IMR-90 (cell line): ENCODE measurements at regions not wholly inside any gene's neighbourhood (a gene's known extent, or its start where the extent isn't known, plus 50 kb on each side); places are given as distances from the start of the nearest gene placed in this dataset.

ENCODE experiments used
- CEBPB ChIP-seq: IDR thresholded peaks from 2 replicates; pipeline ENCODE4 v1.6.1; 2012; ENCODE audit warnings: low read depth, low read length, improper control_type of control experiment
- RAD21 ChIP-seq: IDR thresholded peaks from 2 replicates; pipeline ENCODE4 v1.6.1; 2012; ENCODE audit warnings: low read length, improper control_type of control experiment
- TF ChIP-seq, protein P1 (sequence below): conservative IDR thresholded peaks from 2 replicates; pipeline ENCODE4 v1.5.1; 2012; ENCODE audit warnings: mild to moderate bottlenecking, low read depth, low read length, improper control_type of control experiment
- TF ChIP-seq, protein P2 (sequence below): fragments of 150-350 bp; IDR thresholded peaks from 2 replicates; pipeline ENCODE4 v1.6.1; 2017; ENCODE audit warnings: mild to moderate bottlenecking, antibody characterized with exemption, low read length, low read depth

DNA sequence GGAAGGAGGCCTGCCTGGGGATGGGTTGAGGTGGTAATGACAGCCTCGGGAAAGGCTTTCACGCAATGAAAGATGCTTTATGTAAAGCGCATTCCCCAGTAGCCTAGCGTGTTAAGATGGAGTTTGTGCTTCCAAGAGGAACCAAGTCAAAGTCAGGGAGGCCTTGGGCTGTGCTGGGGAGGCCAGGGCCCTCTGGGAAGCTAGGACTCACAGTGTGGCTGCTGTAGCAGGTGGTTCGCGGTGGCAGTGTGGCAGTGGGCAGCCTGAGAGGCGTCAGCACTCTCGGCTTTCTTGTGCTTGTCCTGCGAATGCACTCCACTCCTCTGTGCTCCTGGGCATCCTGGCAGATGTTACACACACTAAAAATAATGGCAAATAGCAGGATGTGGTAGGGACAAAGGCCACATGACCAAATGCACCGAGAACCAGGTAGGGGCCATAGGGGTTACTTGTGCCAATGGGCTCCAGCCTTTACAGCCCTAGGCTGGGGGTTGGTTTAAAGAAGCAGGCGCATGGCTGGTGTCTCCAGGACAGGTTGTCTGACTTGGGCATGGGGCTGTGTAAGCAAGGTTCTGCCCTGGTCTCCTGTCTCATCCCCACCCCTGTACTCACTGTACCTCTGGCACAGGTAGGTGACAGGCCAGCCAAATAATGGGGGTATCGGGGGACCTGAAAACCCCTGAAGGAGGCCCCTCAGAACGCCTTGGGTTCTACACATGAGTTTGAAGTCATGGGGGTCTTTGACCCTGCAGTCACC lies 154.4 kb upstream of the TWIST2 start:
- TF ChIP-seq, protein P1, sequence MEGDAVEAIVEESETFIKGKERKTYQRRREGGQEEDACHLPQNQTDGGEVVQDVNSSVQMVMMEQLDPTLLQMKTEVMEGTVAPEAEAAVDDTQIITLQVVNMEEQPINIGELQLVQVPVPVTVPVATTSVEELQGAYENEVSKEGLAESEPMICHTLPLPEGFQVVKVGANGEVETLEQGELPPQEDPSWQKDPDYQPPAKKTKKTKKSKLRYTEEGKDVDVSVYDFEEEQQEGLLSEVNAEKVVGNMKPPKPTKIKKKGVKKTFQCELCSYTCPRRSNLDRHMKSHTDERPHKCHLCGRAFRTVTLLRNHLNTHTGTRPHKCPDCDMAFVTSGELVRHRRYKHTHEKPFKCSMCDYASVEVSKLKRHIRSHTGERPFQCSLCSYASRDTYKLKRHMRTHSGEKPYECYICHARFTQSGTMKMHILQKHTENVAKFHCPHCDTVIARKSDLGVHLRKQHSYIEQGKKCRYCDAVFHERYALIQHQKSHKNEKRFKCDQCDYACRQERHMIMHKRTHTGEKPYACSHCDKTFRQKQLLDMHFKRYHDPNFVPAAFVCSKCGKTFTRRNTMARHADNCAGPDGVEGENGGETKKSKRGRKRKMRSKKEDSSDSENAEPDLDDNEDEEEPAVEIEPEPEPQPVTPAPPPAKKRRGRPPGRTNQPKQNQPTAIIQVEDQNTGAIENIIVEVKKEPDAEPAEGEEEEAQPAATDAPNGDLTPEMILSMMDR, result no peak
- TF ChIP-seq, protein P2, sequence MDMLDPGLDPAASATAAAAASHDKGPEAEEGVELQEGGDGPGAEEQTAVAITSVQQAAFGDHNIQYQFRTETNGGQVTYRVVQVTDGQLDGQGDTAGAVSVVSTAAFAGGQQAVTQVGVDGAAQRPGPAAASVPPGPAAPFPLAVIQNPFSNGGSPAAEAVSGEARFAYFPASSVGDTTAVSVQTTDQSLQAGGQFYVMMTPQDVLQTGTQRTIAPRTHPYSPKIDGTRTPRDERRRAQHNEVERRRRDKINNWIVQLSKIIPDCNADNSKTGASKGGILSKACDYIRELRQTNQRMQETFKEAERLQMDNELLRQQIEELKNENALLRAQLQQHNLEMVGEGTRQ, result no peak
- TF ChIP-seq CEBPB, result no peak
- TF ChIP-seq RAD21, result no peak
